RWPE2 (cell line): ENCODE measurements at regions not wholly inside any gene's neighbourhood (a gene's known extent, or its start where the extent isn't known, plus 50 kb on each side); places are given as distances from the start of the nearest gene placed in this dataset.

Experiments
- ATAC-seq: fragments of 200-7000 bp; cut with Tn5 transposase; 3 replicates; pipeline ENCODE4 v1.9.1; 2021; ENCODE audit warnings: low read depth
- DNase-seq: peaks from one replicate; pipeline ENCODE4 v3.0.0-alpha.2; 2020; ENCODE audit warnings: low spot score
- H3K27ac ChIP-seq: fragments of 450-650 bp; 2 replicates; pipeline ENCODE4 v1.5.1; 2017; ENCODE audit warnings: mild to moderate bottlenecking; ENCODE audit not compliant: poor library complexity, severe bottlenecking
- H3K27me3 ChIP-seq: fragments of 250-450 bp; sonication (Bioruptor Pico); 2 replicates; pipeline ENCODE4 v1.5.1; 2021; ENCODE audit warnings: mild to moderate bottlenecking, moderate library complexity; ENCODE audit not compliant: insufficient read depth, poor library complexity, severe bottlenecking
- H3K36me3 ChIP-seq: fragments of 250-450 bp; sonication (Bioruptor Pico); 2 replicates; pipeline ENCODE4 v1.5.1; 2020; ENCODE audit warnings: low read depth, mild to moderate bottlenecking, moderate library complexity
- H3K4me1 ChIP-seq: fragments of 250-450 bp; sonication (Bioruptor Pico); 2 replicates; pipeline ENCODE4 v1.5.1; 2021; ENCODE audit warnings: mild to moderate bottlenecking, moderate library complexity; ENCODE audit not compliant: insufficient read depth, poor library complexity, severe bottlenecking
- H3K4me3 ChIP-seq: fragments of 250-450 bp; sonication (Bioruptor Pico); 2 replicates; pipeline ENCODE4 v1.5.1; 2021; ENCODE audit warnings: mild to moderate bottlenecking, moderate library complexity; ENCODE audit not compliant: severe bottlenecking
- H3K9me3 ChIP-seq: fragments of 250-450 bp; sonication (Bioruptor Pico); 2 replicates; pipeline ENCODE4 v1.5.1; 2021; ENCODE audit warnings: mild to moderate bottlenecking, moderate library complexity; ENCODE audit not compliant: severe bottlenecking
- TF ChIP-seq, protein P1 (sequence below): fragments of 450-650 bp; IDR thresholded peaks from one replicate; pipeline ENCODE4 v1.5.1; 2017; ENCODE audit warnings: mild to moderate bottlenecking, moderate library complexity; ENCODE audit not compliant: poor library complexity, severe bottlenecking

DNA sequence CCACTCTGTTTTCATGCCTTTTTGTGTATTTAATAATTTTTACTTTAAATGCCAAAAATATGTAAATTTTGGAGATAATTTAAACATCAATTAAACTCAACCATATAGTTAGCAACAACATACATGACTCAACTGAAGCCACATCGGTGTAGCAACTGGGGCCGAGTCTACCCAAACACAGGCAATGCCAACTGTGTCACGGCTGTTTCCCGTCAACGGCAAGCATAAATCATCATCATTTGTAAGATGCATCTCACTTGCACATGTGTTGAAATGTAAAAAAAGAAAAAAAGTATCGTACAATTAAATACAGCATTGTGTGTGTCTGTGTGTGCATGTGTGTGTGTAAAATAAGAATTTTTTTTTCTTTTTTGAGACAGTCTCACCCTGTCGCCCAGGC lies 160.1 kb upstream of the TAS2R1 start:
- Histone ChIP-seq H3K27me3 (peaks cover 22% of the 10 kb centered on the region), H3K9me3 (no peaks in the 10 kb centered on the region), H3K4me3 (no peak overlapping the region), H3K36me3 (no peaks in the 10 kb centered on the region), H3K27ac (no peak overlapping the region), H3K4me1 (no peaks in the 10 kb centered on the region)
- TF ChIP-seq, protein P1, sequence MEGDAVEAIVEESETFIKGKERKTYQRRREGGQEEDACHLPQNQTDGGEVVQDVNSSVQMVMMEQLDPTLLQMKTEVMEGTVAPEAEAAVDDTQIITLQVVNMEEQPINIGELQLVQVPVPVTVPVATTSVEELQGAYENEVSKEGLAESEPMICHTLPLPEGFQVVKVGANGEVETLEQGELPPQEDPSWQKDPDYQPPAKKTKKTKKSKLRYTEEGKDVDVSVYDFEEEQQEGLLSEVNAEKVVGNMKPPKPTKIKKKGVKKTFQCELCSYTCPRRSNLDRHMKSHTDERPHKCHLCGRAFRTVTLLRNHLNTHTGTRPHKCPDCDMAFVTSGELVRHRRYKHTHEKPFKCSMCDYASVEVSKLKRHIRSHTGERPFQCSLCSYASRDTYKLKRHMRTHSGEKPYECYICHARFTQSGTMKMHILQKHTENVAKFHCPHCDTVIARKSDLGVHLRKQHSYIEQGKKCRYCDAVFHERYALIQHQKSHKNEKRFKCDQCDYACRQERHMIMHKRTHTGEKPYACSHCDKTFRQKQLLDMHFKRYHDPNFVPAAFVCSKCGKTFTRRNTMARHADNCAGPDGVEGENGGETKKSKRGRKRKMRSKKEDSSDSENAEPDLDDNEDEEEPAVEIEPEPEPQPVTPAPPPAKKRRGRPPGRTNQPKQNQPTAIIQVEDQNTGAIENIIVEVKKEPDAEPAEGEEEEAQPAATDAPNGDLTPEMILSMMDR: no peak
- ATAC-seq (no peak), DNase-seq (no peak)

DNA sequence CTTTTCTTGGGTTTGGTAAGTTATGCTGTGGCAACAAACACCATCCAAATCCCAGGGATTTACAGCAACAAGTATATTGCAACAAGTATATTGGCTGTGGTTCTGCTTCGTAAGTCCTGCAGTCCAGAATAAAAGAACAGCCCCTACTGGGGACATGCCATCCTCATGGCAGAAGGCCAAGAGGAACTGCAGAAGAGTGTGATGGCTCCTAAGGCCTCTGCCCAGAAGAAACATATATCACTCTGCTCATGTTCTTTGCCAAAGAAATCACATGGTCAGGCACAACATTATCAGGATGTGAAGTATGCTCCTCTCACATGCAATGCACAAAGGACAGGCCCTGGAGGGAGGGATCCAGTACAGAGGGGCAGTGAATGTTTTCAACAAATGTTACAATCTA lies 159.6 kb upstream of the TAS2R1 start:
- peaks cover 22% of the 10 kb centered on the region for H3K27me3 ChIP-seq
- H3K4me3 ChIP-seq: no peak overlapping the region
- no peak for ATAC-seq
- no peaks in the 10 kb centered on the region for H3K4me1 ChIP-seq
- no peaks in the 10 kb centered on the region for H3K9me3 ChIP-seq
- H3K36me3 ChIP-seq: no peaks in the 10 kb centered on the region
- TF ChIP-seq, protein P1: no peak
- DNase-seq: no peak
- H3K27ac ChIP-seq: no peak overlapping the region

DNA sequence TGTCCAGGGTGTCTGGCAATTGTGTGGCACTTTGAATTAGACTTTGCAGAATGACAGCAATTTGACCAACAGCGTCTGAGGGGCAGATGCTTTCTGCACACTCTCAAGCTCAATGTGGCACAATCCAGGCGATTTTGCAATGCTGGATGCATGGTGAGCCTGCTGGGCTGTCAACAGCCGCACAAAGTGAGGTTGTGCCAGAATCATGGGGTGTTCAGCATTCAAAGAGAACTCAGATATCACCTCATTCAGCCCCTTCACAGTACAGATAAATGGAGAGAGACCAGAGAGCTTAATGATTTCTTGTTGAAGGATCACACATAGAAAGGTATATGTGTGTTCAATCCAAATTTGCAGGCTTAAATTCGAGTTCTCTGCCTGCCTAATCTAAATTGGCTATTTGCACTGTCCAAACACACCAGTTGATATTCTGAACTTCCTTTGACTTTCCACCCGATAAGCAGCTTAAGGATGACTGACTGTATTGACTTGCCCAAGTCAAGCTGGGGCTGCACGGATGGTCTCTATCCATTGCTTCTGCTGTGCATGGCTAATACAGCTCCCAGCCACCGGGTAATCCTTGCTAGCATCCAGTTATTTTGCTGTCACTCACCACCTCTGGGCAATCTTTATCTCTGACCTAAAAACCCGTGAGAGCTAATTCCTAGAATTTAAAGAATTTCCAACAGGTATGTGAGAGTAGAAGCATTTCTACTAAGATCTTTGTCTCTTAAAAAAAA lies 157.9 kb upstream of the TAS2R1 start:
- TF ChIP-seq, protein P1: no peak
- no peaks in the 10 kb centered on the region for H3K36me3 ChIP-seq
- no peaks in the 10 kb centered on the region for H3K9me3 ChIP-seq
- no peaks in the 10 kb centered on the region for H3K4me1 ChIP-seq
- H3K4me3 ChIP-seq: no peak overlapping the region
- no peak overlapping the region for H3K27ac ChIP-seq
- ATAC-seq (no peak), DNase-seq (no peak)
- peaks cover 22% of the 10 kb centered on the region for H3K27me3 ChIP-seq

DNA sequence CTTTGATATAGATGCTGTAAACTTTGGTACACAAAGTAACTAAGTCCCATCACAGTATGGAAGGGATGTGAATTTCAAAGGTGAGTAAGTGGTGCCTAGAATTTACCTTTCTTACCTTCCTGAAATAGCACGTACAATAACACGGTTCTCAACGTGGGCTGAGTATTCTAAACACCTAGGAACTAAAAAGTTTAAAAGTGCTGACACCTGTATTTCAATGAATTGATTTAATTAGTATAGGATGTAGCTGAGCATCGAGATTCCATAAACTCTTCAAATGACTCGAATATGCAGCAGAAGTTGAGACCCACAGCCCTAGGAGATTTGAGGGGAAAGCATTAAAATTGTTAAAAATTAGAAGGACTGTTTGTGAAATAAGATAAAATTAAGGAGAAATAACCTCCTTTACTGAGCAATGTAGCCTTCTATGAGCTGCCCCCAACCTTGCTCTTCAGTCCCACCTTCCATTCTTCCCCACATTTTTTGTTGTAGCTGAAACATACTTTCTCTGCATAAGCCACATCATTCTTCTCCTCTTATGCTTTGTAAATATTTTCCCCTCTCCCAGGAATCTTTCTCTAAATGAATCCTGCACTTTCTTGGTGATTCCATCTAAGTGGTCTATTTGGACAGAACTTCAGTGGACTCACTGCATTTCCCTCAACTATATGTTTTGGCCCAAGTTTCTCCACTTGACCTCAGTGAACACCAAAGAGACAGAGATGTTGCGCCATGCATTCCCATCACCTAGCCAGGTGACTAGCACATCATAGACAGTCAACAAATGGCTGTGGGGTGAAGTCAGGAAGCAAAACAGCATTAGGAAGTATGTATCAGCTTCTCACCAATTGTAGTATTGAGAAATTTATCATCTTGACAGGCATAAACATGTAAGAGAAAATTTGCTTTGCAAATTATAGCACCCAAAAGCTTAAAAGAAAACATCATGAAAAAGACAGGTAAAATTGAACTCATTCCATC lies 156.5 kb upstream of the TAS2R1 start:
- no peaks in the 10 kb centered on the region for H3K9me3 ChIP-seq
- no peak overlapping the region for H3K4me3 ChIP-seq
- no peak for ATAC-seq
- H3K27me3 ChIP-seq: peaks cover 22% of the 10 kb centered on the region
- H3K27ac ChIP-seq: no peak overlapping the region
- DNase-seq: no peak
- TF ChIP-seq, protein P1: no peak
- H3K4me1 ChIP-seq: no peaks in the 10 kb centered on the region
- no peaks in the 10 kb centered on the region for H3K36me3 ChIP-seq
